GM12878 (cell line): ENCODE measurements at regions not wholly inside any gene's neighbourhood (a gene's known extent, or its start where the extent isn't known, plus 50 kb on each side); places are given as distances from the start of the nearest gene placed in this dataset.

Experiments
- ATAC-seq: fragments of 200-7000 bp; cut with Tn5 transposase; 3 replicates; pipeline ENCODE4 v1.9.1; 2020; ENCODE audit warnings: mild to moderate bottlenecking, moderate library complexity
- BruUV-seq: library from RNA; stranded (reverse); fragments of 400-500 nt; replicated peaks from 2 replicates; lab custom pipeline; 2021; lab: Mats Ljungman, UMichigan
- CTCF ChIA-PET: fragments of 300-600 bp; sonication (Branson Sonifier 250); formaldehyde crosslinking; extraction: SDS; loops from one replicate; lab custom pipeline; 2021; ENCODE audit warnings: inconsistent platforms; lab: Yijun Ruan, JAX
- POLR2A ChIA-PET: fragments of 350-600 bp; formaldehyde crosslinking; extraction: SDS; loops from one replicate; lab custom pipeline; 2021; ENCODE audit warnings: inconsistent platforms; lab: Charles Lee
- RAD21 ChIA-PET: fragments of 300-600 bp; sonication (Branson Sonifier 250); formaldehyde crosslinking; loops from one replicate; lab custom pipeline; 2023; ENCODE audit warnings: antibody characterized with exemption; ENCODE audit not compliant: unreplicated experiment; lab: Charles Lee
- SMC1A ChIA-PET: fragments of 300-600 bp; sonication (Branson Sonifier 250); formaldehyde crosslinking; loops from one replicate; lab custom pipeline; 2023; ENCODE audit not compliant: unreplicated experiment, uncharacterized antibody; lab: Charles Lee
- DNase-seq: peaks from one replicate; pipeline ENCODE4 v3.0.0-alpha.2; 2011; ENCODE audit warnings: low read depth, low spot score
- FAIRE-seq: peaks from 3 replicates; lab custom pipeline; 2011; peaks lifted over from hg19 to GRCh38; lab: Jason Lieb, UNC
- H2AFZ ChIP-seq: 2 replicates; pipeline ENCODE4 v1.6.0; 2011; ENCODE audit warnings: low read depth, low read length, control low read depth; ENCODE audit not compliant: control insufficient read depth
- H3K27ac ChIP-seq: 2 replicates; pipeline ENCODE4 v1.5.1; 2011; ENCODE audit warnings: control low read depth; ENCODE audit not compliant: control insufficient read depth, insufficient read depth
- H3K27me3 ChIP-seq, 2 experiments: replicated peaks in 1 of 2; 2 replicates each; pipeline versions ENCODE4 v1.6.0 to v1.6.1; 2011; ENCODE audit warnings: low read length in 1 of 2; ENCODE audit not compliant: control insufficient read depth in 2 of 2, insufficient read depth in 2 of 2
- H3K36me3 ChIP-seq, 2 experiments: 2 replicates each; pipeline ENCODE4 v1.5.1; 2011; ENCODE audit warnings: low read length in 1 of 2; ENCODE audit not compliant: control insufficient read depth in 2 of 2, insufficient read depth in 2 of 2
- H3K4me1 ChIP-seq: 2 replicates; pipeline ENCODE4 v1.6.1; 2011; ENCODE audit warnings: mild to moderate bottlenecking, low read length, moderate library complexity, mixed read lengths; ENCODE audit not compliant: control insufficient read depth, insufficient read depth
- H3K4me2 ChIP-seq: 2 replicates; pipeline ENCODE4 v1.6.0; 2011; ENCODE audit warnings: control low read depth; ENCODE audit not compliant: control insufficient read depth, insufficient read depth
- H3K4me3 ChIP-seq: fragments of 200-600 bp; sonication (generic); 2 replicates; pipeline ENCODE4 v1.5.1; 2016
- H3K79me2 ChIP-seq: 2 replicates; pipeline ENCODE4 v1.6.0; 2011; ENCODE audit warnings: low read length; ENCODE audit not compliant: control insufficient read depth, insufficient read depth
- H3K9ac ChIP-seq: 2 replicates; pipeline ENCODE4 v1.8.0; 2011; ENCODE audit warnings: low read length, control low read depth, mixed read lengths; ENCODE audit not compliant: control insufficient read depth, insufficient read depth
- H3K9me3 ChIP-seq: replicated peaks from 3 replicates; pipeline ENCODE4 v1.5.1; 2011; ENCODE audit warnings: mild to moderate bottlenecking, low read length; ENCODE audit not compliant: control insufficient read depth, insufficient read depth
- H4K20me1 ChIP-seq: 2 replicates; pipeline ENCODE4 v1.6.0; 2011; ENCODE audit not compliant: control insufficient read depth, insufficient read depth
- CTCF ChIP-seq, 3 experiments: IDR thresholded peaks in 2 of 3; conservative IDR thresholded peaks in 1 of 3; 2 replicates each; pipeline ENCODE4 v1.5.1; 2011; ENCODE audit warnings: low read depth in 3 of 3, low read length in 3 of 3, mild to moderate bottlenecking in 3 of 3, control low read depth in 2 of 3, moderate library complexity in 2 of 3, inconsistent platforms in 1 of 3, mixed read lengths in 1 of 3; ENCODE audit not compliant: control insufficient read depth in 2 of 3, insufficient read depth in 1 of 3; ENCODE audit errors: extremely low read depth in 1 of 3
- CUX1 ChIP-seq: IDR thresholded peaks from 2 replicates; pipeline ENCODE4 v1.6.1; 2012; ENCODE audit warnings: improper control_type of control experiment, low read depth, low read length; ENCODE audit not compliant: insufficient replicate concordance
- DPF2 ChIP-seq: fragments of 450-650 bp; IDR thresholded peaks from 2 replicates; pipeline ENCODE4 v1.6.1; 2017; ENCODE audit warnings: mild to moderate bottlenecking
- EED ChIP-seq: sonication (generic); IDR thresholded peaks from 2 replicates; pipeline ENCODE4 v1.6.1; 2016; ENCODE audit warnings: antibody characterized with exemption, low read depth
- MYC ChIP-seq: IDR thresholded peaks from 2 replicates; pipeline ENCODE4 v1.6.1; 2011; ENCODE audit warnings: mild to moderate bottlenecking, low read length, moderate library complexity, inconsistent platforms; ENCODE audit not compliant: insufficient read depth, insufficient replicate concordance, insufficient read length, severe bottlenecking
- SUPT20H ChIP-seq: IDR thresholded peaks from 2 replicates; pipeline ENCODE4 v1.6.1; 2011; ENCODE audit warnings: low read depth, mild to moderate bottlenecking, low read length, moderate library complexity, borderline replicate concordance; ENCODE audit not compliant: control insufficient read depth
- USF2 ChIP-seq: IDR thresholded peaks from 2 replicates; pipeline ENCODE4 v1.6.1; 2011; ENCODE audit warnings: low read depth, low read length, improper control_type of control experiment, borderline replicate concordance
- ZBTB11 ChIP-seq: fragments of 450-650 bp; formaldehyde crosslinking; IDR thresholded peaks from 2 replicates; pipeline ENCODE4 v1.5.0; 2022; ENCODE audit warnings: mild to moderate bottlenecking, missing genetic modification characterization
- ZNF207 ChIP-seq: fragments of 450-650 bp; IDR thresholded peaks from 2 replicates; pipeline ENCODE4 v1.6.1; 2014; ENCODE audit warnings: antibody characterized with exemption, mild to moderate bottlenecking, borderline replicate concordance
- ZNF217 ChIP-seq: fragments of 450-650 bp; IDR thresholded peaks from 2 replicates; pipeline ENCODE4 v1.6.1; 2017; ENCODE audit warnings: antibody characterized with exemption, mild to moderate bottlenecking
- WGBS: methylation state at CpG from one replicate; pipeline ENCODE4 v1.1.6; 2016; ENCODE audit warnings: low lambda C conversion rate; ENCODE audit not compliant: insufficient replicate concordance, insufficient coverage; ENCODE audit errors: missing lambda C conversion rate; 5-methylcytosine and 5-hydroxymethylcytosine counted together
- in situ Hi-C: fragments of 300-500 bp; cut with MboI; formaldehyde crosslinking; loops from 9 replicates; pipeline ENCODE4 v1.14.3; 2018; ENCODE audit warnings: mixed read lengths
- intact Hi-C: fragments of 100-400 bp; cut with micrococcal nuclease; formaldehyde crosslinking; loops from one replicate; pipeline ENCODE4 v1.14.2; 2022; ENCODE audit not compliant: unreplicated experiment

GRCh38 chr17:62180772-62181171, 115.7 kb upstream of the MED13 start:
- no peak overlapping the region for H3K9ac ChIP-seq
- TF ChIP-seq ZNF217: no peak
- no peak for TF ChIP-seq ZNF207
- TF ChIP-seq CUX1: no peak
- TF ChIP-seq USF2: no peak
- no peak for TF ChIP-seq SUPT20H
- no peak for TF ChIP-seq CTCF (IDR thresholded peaks at IDR 0.05 in 2 of 3, conservative IDR thresholded peaks at IDR 0.05 in 1 of 3; ENCODE audit: control insufficient read depth in 2 of 3, extremely low read depth in 1 of 3, insufficient read depth in 1 of 3, low read depth in 3 of 3, low read length in 3 of 3)
- no peak for TF ChIP-seq EED
- no peak for TF ChIP-seq ZBTB11 (CRISPR knock-in tag)
- no peak for TF ChIP-seq DPF2
- no peak for TF ChIP-seq MYC

More at GRCh38 chr17:62180772-62181171, 115.7 kb upstream of the MED13 start:
- Histone ChIP-seq H3K27ac (no peak overlapping the region), H3K79me2 (no peaks in the 10 kb centered on the region), H3K36me3 (no peaks in the 10 kb centered on the region), H3K4me3 (no peak overlapping the region), H2AFZ (no peak overlapping the region), H3K4me2 (no peak overlapping the region), H3K9me3 (no peaks in the 10 kb centered on the region; the same call in 2 of the 3 replicates), H4K20me1 (no peaks in the 10 kb centered on the region), H3K27me3 (no peaks in the 10 kb centered on the region), H3K4me1 (no peaks in the 10 kb centered on the region)
- intact Hi-C loops: no loop called here
- ChIA-PET CTCF (no interaction called here), RAD21 (no interaction called here), SMC1A (interaction anchor here (0.6 kb wide), 1 partner anchor 860 kb away, joined by 3 read pairs; no protein-coding TSS in a partner anchor), POLR2A (no interaction called here)
- DNase-seq: no peak
- in situ Hi-C loops: no loop called here
- WGBS: 0% methylated on average over 1 of the region's 1 CpG
- no TSS peak for BruUV-seq
- FAIRE-seq: no peak
- no peak for ATAC-seq
